Left lung (tissue), 4 donors: ENCODE measurements at regions not wholly inside any gene's neighbourhood (a gene's known extent, or its start where the extent isn't known, plus 50 kb on each side); places are given as distances from the start of the nearest gene placed in this dataset.

Experiments used
- ATAC-seq: fragments of 200-7000 bp; cut with Tn5 transposase; one replicate; pipeline ENCODE4 v1.9.1; 2020; ENCODE audit warnings: moderate library complexity
- DNase-seq, 4 donors: peaks; one replicate each; pipeline ENCODE4 v3.0.0-alpha.2; 2013 to 2020
- H3K27ac ChIP-seq, 2 donors: fragments of 200-600 bp; sonication (generic) in 1 of 2; one replicate each; pipeline versions ENCODE4 v1.5.0 to v1.8.0; 2020 to 2021
- H3K27me3 ChIP-seq, 2 donors: fragments of 200-600 bp; sonication (generic) in 1 of 2; one replicate each; pipeline versions ENCODE4 v1.5.0 to v1.8.0; 2020 to 2021
- H3K36me3 ChIP-seq, 2 donors: fragments of 200-600 bp; sonication (generic) in 1 of 2; one replicate each; pipeline versions ENCODE4 v1.5.0 to v1.8.0; 2020 to 2021
- H3K4me1 ChIP-seq, 2 donors: fragments of 200-600 bp; one replicate each; pipeline ENCODE4 v1.8.0; 2021
- H3K4me3 ChIP-seq, 2 donors: fragments of 200-600 bp; sonication (generic) in 1 of 2; one replicate each; pipeline versions ENCODE4 v1.5.0 to v1.8.0; 2020 to 2021; ENCODE audit warnings: mild to moderate bottlenecking in 1 of 2
- H3K9me3 ChIP-seq, 2 donors: fragments of 200-600 bp; sonication (generic) in 1 of 2; one replicate each; pipeline versions ENCODE4 v1.5.0 to v1.8.0; 2020 to 2021
- CTCF ChIP-seq, 2 donors: fragments of 200-600 bp; sonication (generic) in 1 of 2; IDR thresholded peaks; one replicate each; pipeline versions ENCODE4 v1.5.0 to v1.8.0; 2021; ENCODE audit warnings: antibody characterized with exemption in 2 of 2
- intact Hi-C, 2 donors: fragments of 100-400 bp; cut with DNase I; formaldehyde crosslinking; loops; one replicate each; pipeline versions ENCODE4 v1.11.2 to v1.14.2; 2022
- donor health status: DM: no; HTN: yes; CAD: no.
- donor health status: DM: no; HTN: no; CAD: no.

GRCh38 chr10:52438119-52438518, 124.0 kb downstream of the DKK1 start:
- Histone ChIP-seq H3K27ac (no peak overlapping the region), H3K27me3 (no peaks in the 10 kb centered on the region), H3K4me1 (no peaks in the 10 kb centered on the region), H3K4me3 (no peak overlapping the region), H3K9me3 (no peaks in the 10 kb centered on the region), H3K36me3 (no peaks in the 10 kb centered on the region)
- no peak for TF ChIP-seq CTCF (IDR thresholded peaks at IDR 0.05)
- DNase-seq = no peak
- intact Hi-C loops = no loop called here
- no peak for ATAC-seq

GRCh38 chr10:52440612-52441285, 126.7 kb downstream of the DKK1 start:
- no peaks in the 10 kb centered on the region for H3K27me3 ChIP-seq
- TF ChIP-seq CTCF (IDR thresholded peaks at IDR 0.05) = no peak
- H3K4me3 ChIP-seq = no peak overlapping the region
- no peaks in the 10 kb centered on the region for H3K36me3 ChIP-seq
- no peak overlapping the region for H3K27ac ChIP-seq
- ATAC-seq (no peak), DNase-seq (peak in 1 of 4 donors; percentile 3)
- no peaks in the 10 kb centered on the region for H3K4me1 ChIP-seq
- H3K9me3 ChIP-seq = no peaks in the 10 kb centered on the region
- intact Hi-C loops = no loop called here

GRCh38 chr10:52442576-52442975, 128.5 kb downstream of the DKK1 start:
- Histone ChIP-seq H3K4me1 (no peaks in the 10 kb centered on the region), H3K27me3 (no peaks in the 10 kb centered on the region), H3K9me3 (no peaks in the 10 kb centered on the region), H3K4me3 (no peak overlapping the region), H3K27ac (no peak overlapping the region), H3K36me3 (no peaks in the 10 kb centered on the region)
- ATAC-seq (no peak), DNase-seq (no peak)
- TF ChIP-seq CTCF (IDR thresholded peaks at IDR 0.05) = no peak
- intact Hi-C loops = no loop called here

GRCh38 chr10:52443419-52444388, 129.6 kb downstream of the DKK1 start:
- intact Hi-C loops = no loop called here
- Histone ChIP-seq H3K9me3 (no peaks in the 10 kb centered on the region), H3K4me3 (no peak overlapping the region), H3K27me3 (no peaks in the 10 kb centered on the region), H3K27ac (no peak overlapping the region), H3K4me1 (no peaks in the 10 kb centered on the region), H3K36me3 (no peaks in the 10 kb centered on the region)
- TF ChIP-seq CTCF (IDR thresholded peaks at IDR 0.05) = no peak
- DNase-seq (no peak), ATAC-seq (peak; percentile 51)

- Histone ChIP-seq H3K9me3 (no peaks in the 10 kb centered on the region), H3K27ac (no peak overlapping the region), H3K4me3 (no peak overlapping the region), H3K4me1 (no peaks in the 10 kb centered on the region), H3K27me3 (no peaks in the 10 kb centered on the region), H3K36me3 (no peaks in the 10 kb centered on the region)
- TF ChIP-seq CTCF (IDR thresholded peaks at IDR 0.05) = no peak
- ATAC-seq = no peak
- no peak for DNase-seq
- intact Hi-C loops = no loop called here
Measured at GRCh38 chr10:52446391-52446790, 132.3 kb downstream of the DKK1 start.
